ENCODE measurements at regions not wholly inside any gene's neighbourhood (a gene's known extent, or its start where the extent isn't known, plus 50 kb on each side); places are given as distances from the start of the nearest gene placed in this dataset.

- no peaks in the 10 kb centered on the region for H3K36me3 ChIP-seq (ENCODE audit: control insufficient read depth, insufficient read depth, low read length)
- no peak overlapping the region for H3K4me3 ChIP-seq (replicated peaks; ENCODE audit: low read depth, low read length)
- no peak for TF ChIP-seq CTCF (IDR thresholded peaks at IDR 0.05; ENCODE audit: insufficient read depth, low read length, poor library complexity, severe bottlenecking)
- no peaks in the 10 kb centered on the region for H3K27me3 ChIP-seq (replicated peaks; ENCODE audit: control insufficient read depth, insufficient read depth, low read length)
- DNase-seq (ENCODE audit: extremely low read depth, insufficient read length): no peak
Observed at GRCh38 chr6:150651808-150652470, 52.3 kb downstream of the PLEKHG1 start.

- no peak for TF ChIP-seq CTCF (IDR thresholded peaks at IDR 0.05; ENCODE audit: insufficient read depth, low read length, poor library complexity, severe bottlenecking)
- no peak for DNase-seq (ENCODE audit: extremely low read depth, insufficient read length)
- no peaks in the 10 kb centered on the region for H3K36me3 ChIP-seq (ENCODE audit: control insufficient read depth, insufficient read depth, low read length)
- no peaks in the 10 kb centered on the region for H3K27me3 ChIP-seq (replicated peaks; ENCODE audit: control insufficient read depth, insufficient read depth, low read length)
- no peak overlapping the region for H3K4me3 ChIP-seq (replicated peaks; ENCODE audit: low read depth, low read length)
Observed at GRCh38 chr6:150652848-150653613, 53.3 kb downstream of the PLEKHG1 start.

GRCh38 chr6:150654608-150655007 lies 54.9 kb downstream of the PLEKHG1 start:
- TF ChIP-seq CTCF (IDR thresholded peaks at IDR 0.05; ENCODE audit: insufficient read depth, low read length, poor library complexity, severe bottlenecking): no peak
- DNase-seq (ENCODE audit: extremely low read depth, insufficient read length): no peak
- Histone ChIP-seq H3K27me3 (replicated peaks; ENCODE audit: control insufficient read depth, insufficient read depth, low read length) (no peaks in the 10 kb centered on the region), H3K4me3 (replicated peaks; ENCODE audit: low read depth, low read length) (no peak overlapping the region), H3K36me3 (ENCODE audit: control insufficient read depth, insufficient read depth, low read length) (no peaks in the 10 kb centered on the region)

- Histone ChIP-seq H3K4me3 (replicated peaks; ENCODE audit: low read depth, low read length) (no peak overlapping the region), H3K27me3 (replicated peaks; ENCODE audit: control insufficient read depth, insufficient read depth, low read length) (no peaks in the 10 kb centered on the region), H3K36me3 (ENCODE audit: control insufficient read depth, insufficient read depth, low read length) (no peaks in the 10 kb centered on the region)
- no peak for DNase-seq (ENCODE audit: extremely low read depth, insufficient read length)
- no peak for TF ChIP-seq CTCF (IDR thresholded peaks at IDR 0.05; ENCODE audit: insufficient read depth, low read length, poor library complexity, severe bottlenecking)
Observed at GRCh38 chr6:150656156-150656555, 56.5 kb downstream of the PLEKHG1 start.

GRCh38 chr6:150658421-150658820 lies 58.7 kb downstream of the PLEKHG1 start:
- no peak for DNase-seq (ENCODE audit: extremely low read depth, insufficient read length)
- TF ChIP-seq CTCF (IDR thresholded peaks at IDR 0.05; ENCODE audit: insufficient read depth, low read length, poor library complexity, severe bottlenecking): no peak
- Histone ChIP-seq H3K36me3 (ENCODE audit: control insufficient read depth, insufficient read depth, low read length) (no peaks in the 10 kb centered on the region), H3K4me3 (replicated peaks; ENCODE audit: low read depth, low read length) (no peak overlapping the region), H3K27me3 (replicated peaks; ENCODE audit: control insufficient read depth, insufficient read depth, low read length) (no peaks in the 10 kb centered on the region)
